Inflammatory macrophage treated with lipopolysaccharide for 4 hours (primary cell): ENCODE measurements at regions not wholly inside any gene's neighbourhood (a gene's known extent, or its start where the extent isn't known, plus 50 kb on each side); places are given as distances from the start of the nearest gene placed in this dataset.

ENCODE experiments used
- DNase-seq: peaks from one replicate; pipeline ENCODE4 v3.0.0-alpha.2; 2020

- DNase-seq, result no peak
Observed at GRCh38 chr10:90640756-90641155, 217.1 kb downstream of the HTR7 start.

GRCh38 chr10:90641731-90642130 is 216.1 kb downstream of the HTR7 start:
- no peak for DNase-seq

- no peak for DNase-seq
Observed at GRCh38 chr10:90642136-90642535, 215.7 kb downstream of the HTR7 start.

GRCh38 chr10:90642650-90643049 is 215.2 kb downstream of the HTR7 start:
- DNase-seq, result no peak

- DNase-seq, result no peak
Observed at GRCh38 chr10:90644165-90644564, 213.7 kb downstream of the HTR7 start.

- no peak for DNase-seq
Observed at GRCh38 chr10:90650858-90651257, 207.0 kb downstream of the HTR7 start.

GRCh38 chr10:90652519-90652918 is 205.3 kb downstream of the HTR7 start:
- no peak for DNase-seq

- DNase-seq, result no peak
Observed at GRCh38 chr10:90658791-90659190, 199.0 kb downstream of the HTR7 start.

GRCh38 chr10:90665905-90666662 is 191.8 kb downstream of the HTR7 start:
- no peak for DNase-seq

GRCh38 chr10:90674461-90674860 is 183.4 kb downstream of the HTR7 start:
- no peak for DNase-seq

- DNase-seq, result no peak
Observed at GRCh38 chr10:90674928-90675327, 182.9 kb downstream of the HTR7 start.

- no peak for DNase-seq
Observed at GRCh38 chr10:90675621-90676020, 182.2 kb downstream of the HTR7 start.
